ENCODE measurements at regions not wholly inside any gene's neighbourhood (a gene's known extent, or its start where the extent isn't known, plus 50 kb on each side); places are given as distances from the start of the nearest gene placed in this dataset.

DNA sequence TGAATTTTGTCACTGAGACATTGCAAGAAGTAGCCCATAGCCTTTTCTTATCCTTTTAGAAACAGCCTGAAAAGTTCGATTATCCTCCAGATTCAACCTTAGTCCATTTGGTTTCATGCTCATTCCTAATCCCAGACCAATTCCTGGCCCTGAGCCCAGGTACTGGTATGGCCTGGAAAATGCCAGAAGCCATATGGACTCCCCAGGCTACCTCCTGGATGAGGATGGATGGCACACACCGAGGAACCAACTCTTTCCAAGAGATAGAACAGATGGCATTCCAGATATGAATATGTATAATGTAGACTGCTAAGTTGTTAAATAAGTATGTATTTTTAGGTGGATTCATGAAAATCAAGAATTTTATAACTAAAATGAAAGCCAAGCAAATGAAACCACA lies 51.6 kb upstream of the SNAP25 start:
- POLR2A ChIA-PET, result no interaction called here
- CTCF ChIA-PET, result interaction anchor here (0.9 kb wide), 1 partner anchor 77 kb away, joined by 3 read pairs; no protein-coding TSS in a partner anchor
- TF ChIP-seq, protein P1, sequence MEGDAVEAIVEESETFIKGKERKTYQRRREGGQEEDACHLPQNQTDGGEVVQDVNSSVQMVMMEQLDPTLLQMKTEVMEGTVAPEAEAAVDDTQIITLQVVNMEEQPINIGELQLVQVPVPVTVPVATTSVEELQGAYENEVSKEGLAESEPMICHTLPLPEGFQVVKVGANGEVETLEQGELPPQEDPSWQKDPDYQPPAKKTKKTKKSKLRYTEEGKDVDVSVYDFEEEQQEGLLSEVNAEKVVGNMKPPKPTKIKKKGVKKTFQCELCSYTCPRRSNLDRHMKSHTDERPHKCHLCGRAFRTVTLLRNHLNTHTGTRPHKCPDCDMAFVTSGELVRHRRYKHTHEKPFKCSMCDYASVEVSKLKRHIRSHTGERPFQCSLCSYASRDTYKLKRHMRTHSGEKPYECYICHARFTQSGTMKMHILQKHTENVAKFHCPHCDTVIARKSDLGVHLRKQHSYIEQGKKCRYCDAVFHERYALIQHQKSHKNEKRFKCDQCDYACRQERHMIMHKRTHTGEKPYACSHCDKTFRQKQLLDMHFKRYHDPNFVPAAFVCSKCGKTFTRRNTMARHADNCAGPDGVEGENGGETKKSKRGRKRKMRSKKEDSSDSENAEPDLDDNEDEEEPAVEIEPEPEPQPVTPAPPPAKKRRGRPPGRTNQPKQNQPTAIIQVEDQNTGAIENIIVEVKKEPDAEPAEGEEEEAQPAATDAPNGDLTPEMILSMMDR (IDR thresholded peaks at IDR 0.05; ENCODE audit: insufficient read depth, low read length, missing control alignments), result no peak
- DNase-seq (ENCODE audit: low read depth, low spot score), result no peak
- H3K4me3 ChIP-seq (ENCODE audit: low read depth, low read length), result no peak overlapping the region

DNA sequence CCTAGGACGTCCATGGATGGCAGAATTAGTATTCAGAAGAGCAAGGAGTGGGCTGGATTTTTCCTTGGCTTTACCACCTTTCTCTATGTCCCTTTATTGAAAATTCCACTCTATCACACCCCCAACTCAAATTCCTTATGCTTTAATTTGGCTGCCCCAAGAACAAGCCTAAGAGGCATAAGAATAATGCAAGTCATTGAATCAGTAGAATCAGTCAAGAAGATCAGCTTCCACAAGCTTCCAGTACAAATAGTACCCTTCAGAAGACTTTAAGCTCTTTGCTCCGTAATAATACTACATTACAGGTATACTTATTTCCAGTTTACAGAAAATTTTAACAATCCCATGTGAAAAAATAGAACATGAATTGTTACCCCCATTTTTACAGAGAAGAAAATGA lies 51.0 kb upstream of the SNAP25 start:
- POLR2A ChIA-PET, result no interaction called here
- no peak for DNase-seq (ENCODE audit: low read depth, low spot score)
- TF ChIP-seq, protein P1 (IDR thresholded peaks at IDR 0.05; ENCODE audit: insufficient read depth, low read length, missing control alignments), result no peak
- no peak overlapping the region for H3K4me3 ChIP-seq (ENCODE audit: low read depth, low read length)
- CTCF ChIA-PET, result no interaction called here
